ENCODE measurements at regions not wholly inside any gene's neighbourhood (a gene's known extent, or its start where the extent isn't known, plus 50 kb on each side); places are given as distances from the start of the nearest gene placed in this dataset.
"Not testable (repeated sequence)": the region's sequence is repeated elsewhere in the genome, so short reads cannot be mapped to it uniquely, and the experiment has no call there.

DNA sequence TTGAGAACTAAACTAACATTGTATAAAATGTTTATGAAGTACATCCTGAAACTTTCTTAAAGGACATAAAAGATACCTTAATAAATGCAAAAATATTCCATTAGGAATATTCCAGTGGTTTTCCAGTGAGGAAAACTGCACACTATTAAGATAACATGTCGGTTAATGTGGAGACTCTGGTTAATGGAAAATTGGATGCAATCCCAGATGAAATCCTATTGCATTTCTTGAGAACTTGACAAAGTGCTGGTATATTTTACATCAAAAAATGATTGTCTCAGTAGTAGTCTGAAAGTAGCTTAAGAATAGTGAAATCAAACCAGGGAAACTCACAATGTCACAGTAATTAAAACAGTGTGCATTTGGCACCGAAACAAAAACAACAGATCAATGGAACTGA is 202.5 kb upstream of the MON1B start:
- no peak for DNase-seq

DNA sequence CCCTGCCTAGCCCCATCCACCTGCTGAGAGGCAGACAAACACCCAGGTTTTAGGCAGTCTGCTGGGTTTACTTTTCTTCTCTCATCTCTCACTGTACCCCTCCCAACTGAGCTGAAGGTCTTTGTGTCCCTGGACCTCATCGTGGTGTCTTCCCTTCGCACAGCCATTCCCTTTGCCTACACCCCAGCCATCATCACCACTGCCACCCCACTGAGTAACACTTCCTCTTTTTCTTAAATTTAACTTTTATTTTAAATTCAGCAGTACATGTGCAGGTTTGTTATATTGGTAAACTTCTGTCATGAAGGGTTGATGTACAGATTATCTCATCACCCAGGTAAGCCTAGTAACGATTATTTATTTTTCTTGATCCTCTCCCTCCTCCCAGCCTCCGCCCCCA is 188.3 kb upstream of the MON1B start:
- DNase-seq: no peak

DNA sequence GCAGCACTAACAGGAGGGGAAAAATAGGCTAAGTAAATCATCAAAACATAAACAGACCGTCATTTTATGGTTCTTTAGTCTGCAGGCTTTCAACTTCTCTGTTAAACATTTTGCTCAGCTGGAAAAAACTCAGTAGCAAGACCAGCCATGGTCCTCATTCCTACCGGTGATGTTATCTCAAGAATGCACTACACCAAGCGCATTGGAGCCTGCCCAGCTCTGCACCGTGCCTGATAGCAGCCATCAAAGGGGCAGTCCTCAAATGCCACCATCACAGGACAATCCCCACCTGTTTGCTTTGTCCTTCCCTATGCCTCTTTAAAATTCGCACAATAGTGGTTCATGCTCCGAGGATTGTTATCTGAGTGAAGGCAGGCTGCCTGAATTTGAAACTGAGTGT is 181.5 kb upstream of the MON1B start:
- no peak for DNase-seq

DNA sequence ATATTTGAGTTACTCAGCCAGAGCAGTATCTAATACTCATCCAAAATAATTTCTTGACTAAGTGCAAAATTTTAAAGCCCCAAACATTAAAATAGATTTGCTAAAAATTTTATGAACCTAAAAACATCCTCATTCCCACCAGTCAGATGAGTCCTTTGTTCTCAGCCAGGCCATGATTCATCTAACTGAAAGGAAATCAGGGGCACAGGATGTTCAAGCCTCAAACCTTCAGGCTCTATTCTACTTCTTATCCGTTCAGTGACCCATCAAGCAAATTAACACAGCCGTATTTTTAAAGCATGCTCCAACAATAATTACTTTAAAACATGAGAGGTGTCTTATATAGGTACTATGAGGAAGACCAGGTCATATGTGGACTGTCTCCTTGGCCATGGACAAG is 176.5 kb upstream of the MON1B start:
- no peak for DNase-seq

DNA sequence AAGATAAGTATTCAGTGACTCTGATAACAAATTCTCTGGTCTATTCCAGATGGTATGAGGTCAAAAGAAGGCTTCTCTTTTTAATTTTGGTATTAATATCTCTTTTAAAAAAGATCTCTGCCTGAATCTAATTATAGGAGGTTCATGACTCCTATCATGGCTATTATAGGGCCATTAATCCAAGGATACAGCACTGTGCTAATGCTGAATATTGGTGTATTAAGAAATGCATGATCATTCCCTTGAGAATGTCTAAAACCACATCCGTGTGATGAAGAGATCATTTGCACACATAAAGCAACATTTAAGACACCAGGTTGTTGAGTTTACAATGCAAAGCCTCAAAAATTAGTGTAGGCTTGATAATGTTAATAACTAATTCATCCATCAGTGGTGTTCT is 160.4 kb upstream of the MON1B start:
- no peak for DNase-seq

DNA sequence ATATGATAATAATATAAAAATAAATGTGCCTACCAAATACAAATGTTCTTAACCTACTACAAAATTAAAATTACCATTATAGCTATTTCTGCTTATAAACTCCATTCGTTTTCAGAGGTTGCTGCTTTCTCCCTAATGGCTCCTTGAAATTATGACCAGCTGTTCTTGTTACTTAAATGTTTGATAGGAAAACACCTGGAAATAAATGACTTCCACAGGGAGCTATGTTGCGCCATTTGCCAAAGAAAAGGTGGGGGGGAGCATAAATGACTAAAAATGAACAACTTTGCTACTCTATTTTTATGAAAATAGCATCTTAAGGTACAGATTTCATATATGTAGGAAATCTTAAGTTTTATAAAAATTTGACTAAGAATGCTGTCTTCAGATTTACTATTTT is 157.5 kb upstream of the MON1B start:
- no peak for DNase-seq

DNA sequence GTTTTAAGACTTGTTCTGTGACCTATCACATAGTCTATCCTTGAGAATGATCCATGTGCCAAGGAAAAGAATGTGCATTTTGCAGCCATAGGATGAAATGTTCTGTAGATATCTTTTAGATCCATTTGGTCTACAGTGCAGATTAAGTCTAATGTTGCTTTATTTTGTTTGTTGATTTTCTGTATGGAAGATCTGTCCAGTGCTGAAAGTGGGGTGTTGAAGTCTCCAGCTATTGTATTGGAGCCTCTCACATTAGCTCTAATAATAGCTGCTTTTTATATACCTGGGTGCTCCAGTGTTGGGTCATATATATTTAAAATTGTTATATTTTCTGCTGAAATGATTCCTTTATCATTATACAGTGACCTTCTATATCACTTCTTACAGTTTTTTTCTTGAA is 155.6 kb upstream of the MON1B start:
- no peak for DNase-seq

DNA sequence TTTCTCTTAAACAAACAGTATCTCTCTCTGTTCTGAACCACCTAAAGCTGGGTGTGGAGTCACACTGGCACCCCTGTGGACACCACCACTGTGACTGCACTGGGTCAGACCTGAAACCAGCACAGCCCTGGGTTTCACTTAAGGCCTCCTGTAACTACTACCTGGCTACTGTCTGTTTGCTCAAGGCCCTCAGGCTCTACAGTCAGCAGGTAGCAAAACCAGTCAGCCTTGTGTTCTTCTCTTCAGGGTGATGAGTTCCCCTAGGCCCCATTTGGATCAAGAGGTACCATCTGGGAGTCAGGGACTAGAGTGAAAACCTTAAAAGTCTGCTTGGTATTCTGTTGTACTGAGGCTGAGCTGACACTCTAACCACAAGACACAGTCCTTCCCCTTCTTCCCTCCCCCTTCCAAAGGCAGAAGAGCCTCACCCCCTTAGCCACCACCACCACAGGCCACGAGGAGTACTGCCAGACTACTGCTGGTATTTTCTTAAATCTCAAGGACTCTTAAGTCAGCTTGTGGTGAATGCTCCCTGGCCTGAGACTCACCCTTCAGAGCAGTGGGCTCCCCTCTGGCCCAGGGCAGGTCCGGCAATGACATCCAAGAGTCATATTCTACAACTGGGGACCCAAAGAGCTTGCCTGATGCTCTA is 153.2 kb upstream of the MON1B start:
- no peak for DNase-seq

DNA sequence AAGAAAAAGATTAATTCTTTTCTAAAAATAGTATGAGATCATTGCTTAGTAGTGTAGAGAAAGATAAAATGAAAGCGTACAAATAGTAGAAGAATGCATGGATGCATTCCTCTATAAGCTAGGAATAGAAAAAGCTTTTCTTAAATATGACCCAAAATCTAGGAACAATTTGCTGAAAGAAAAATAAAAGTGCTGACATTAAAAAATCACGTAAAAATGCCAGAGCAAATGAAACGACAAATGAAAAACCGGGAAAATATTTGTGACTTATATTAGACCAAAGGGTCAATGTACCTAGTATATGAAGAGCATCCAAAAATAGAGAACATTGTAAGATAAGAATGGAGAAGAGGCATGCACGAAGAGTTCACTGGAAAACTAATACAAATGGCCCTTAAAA is 149.5 kb upstream of the MON1B start:
- no peak for DNase-seq

DNA sequence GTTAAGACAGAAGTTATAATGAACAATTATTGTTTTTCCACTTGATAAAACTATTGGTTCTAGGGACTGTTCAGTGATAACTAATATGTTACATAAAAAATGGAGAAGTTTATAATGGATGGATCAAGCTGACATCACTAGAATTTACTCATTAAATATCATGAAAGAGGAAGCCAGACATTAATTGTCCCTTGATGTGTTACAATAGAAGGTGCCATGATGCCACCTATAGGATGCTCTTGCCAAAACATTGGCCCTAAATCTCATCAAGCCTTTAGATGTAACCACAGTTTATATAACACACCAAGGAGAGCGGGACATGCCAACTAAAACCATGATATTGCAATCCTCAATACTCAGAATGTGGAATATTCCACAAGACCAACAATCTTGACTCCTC is 147.9 kb upstream of the MON1B start:
- DNase-seq: no peak

DNA sequence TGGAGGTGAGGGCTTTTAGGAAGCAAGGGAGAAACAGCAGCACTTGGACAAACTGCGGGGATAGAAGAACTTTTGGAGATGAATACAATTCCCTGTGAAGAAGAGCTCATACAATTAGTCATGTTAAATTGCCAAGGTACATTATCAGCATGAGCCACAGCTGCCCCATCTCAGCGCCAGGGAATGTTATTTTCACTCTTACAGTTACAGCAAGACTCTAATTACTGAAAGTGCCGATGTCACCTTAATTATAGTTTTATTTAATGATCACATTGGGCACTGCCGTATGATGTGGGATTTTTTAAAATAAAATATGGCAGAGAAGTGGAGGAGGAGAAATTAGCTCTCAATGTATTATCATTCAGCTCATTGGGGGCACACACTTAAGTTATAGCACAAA is 144.8 kb upstream of the MON1B start:
- DNase-seq: no peak

DNA sequence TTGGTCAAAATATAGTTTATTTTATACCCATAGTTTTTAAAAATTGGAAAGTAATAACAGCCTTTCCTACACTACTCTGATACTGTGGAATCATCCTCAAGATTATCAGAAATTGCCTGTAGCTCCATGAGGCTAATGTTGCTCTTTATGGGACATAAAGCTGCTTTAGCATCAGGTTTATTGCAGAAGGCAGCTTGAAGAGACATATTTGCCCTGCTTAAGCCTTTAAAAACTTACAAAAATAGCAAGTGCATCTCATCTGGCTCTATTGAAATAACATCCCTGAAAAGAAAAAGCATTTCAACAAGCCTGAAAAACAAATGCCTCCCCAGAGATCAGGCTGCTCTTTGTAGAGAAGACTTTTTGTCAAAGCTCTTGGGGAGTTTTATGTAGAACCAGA is 142.9 kb upstream of the MON1B start:
- DNase-seq: no peak

DNA sequence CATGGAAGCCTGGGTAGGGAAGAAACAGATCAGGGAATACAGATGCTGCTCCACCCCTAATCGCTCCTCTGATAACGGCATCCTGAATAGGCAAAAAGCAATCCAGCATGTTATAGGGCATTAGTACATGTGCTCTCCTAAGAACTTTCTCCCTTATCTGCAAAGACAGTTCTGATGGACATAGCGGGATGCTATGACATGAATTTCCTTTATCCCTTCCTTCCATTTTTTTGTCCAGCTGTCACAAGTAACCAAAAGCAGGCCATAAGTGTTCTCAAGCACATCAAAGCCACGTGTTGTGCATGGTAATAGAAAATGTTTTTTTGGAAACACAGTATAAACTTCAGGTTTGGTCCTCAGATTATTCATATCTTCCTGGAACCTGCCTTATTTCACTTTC is 141.4 kb upstream of the MON1B start:
- no peak for DNase-seq

DNA sequence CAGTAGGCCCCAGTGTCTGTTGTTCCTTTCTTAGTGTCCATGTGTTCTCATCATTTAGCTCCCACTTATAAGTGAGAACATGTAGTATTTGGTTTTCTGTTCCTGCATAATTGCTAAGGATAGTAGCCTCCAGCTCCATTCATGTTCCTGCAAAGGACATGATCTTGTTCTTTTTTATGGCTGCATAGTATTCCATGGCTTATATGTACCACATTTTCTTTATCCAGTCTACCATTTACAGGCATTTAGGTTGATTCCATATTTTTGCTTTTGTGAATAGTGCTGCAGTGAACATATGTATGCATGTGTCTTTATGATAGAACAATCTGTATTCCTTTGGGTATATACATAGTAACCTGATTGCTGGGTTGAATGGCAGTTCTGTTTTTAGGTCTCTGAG is 134.4 kb upstream of the MON1B start:
- DNase-seq: not testable (repeated sequence)

DNA sequence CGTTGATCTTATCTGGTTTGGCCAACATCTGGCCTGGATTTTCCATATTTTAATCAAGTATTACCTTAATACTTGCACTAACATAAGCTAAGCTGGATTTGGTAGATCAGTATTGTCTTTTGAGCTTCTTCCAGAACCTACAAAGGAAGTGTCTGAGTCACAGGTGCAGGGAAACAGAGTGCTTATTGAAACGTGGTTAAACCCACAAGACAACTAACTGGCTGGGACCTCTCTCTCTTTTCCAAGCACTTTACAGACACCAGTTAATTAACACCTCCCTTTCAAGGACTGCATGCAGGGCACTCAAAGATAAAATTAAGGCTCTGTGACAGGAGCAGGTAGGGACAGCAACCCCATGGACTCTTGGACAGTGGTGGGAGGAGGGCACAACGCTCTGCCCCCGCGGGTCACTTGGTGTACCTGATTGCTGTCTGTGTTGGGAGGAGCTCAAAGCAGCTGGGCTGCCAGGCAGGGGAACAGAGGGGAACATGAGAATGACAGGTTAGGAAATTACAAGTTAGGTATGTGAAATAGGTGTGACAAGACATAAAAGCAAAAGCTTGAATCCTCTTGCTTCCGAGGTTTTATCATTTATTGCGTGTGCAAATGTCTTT is 133.7 kb upstream of the MON1B start:
- DNase-seq: no peak

DNA sequence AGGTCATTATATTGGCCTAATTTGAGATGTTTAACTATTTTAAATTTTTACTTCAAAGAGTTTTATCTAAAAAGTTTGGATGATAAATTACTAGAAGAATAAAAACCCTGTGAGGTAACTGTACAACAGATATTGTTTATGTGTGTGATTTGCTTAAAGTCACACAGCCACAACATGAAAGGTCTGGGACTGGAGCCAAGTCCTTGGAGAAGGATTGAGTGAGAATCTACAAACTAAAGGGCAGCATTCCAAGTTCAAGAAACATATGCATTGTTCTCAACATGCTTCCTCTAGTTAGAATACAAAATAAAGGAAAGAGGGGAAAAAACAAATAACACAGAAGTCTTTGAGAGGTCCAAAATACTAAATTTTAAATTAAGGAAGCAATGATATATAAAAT is 131.5 kb upstream of the MON1B start:
- no peak for DNase-seq

DNA sequence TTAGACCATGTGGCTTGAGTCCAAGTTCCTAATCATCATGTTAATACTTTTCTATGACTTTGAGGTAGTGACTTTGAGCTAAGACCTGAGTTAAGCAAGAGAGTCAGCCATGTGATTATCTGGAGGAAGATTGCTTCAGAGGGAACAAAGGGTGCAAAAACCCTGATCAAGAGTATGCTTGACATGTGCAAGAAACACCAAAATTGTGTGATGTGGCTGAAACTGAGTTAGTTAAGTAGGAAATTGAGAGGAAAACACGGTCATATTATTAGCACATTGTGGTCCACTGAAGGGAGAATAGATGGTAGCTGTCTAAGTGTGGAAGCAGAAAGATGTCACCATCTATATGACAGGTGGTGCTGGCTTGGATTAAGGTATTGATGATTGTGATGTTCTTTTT is 130.4 kb upstream of the MON1B start:
- no peak for DNase-seq

DNA sequence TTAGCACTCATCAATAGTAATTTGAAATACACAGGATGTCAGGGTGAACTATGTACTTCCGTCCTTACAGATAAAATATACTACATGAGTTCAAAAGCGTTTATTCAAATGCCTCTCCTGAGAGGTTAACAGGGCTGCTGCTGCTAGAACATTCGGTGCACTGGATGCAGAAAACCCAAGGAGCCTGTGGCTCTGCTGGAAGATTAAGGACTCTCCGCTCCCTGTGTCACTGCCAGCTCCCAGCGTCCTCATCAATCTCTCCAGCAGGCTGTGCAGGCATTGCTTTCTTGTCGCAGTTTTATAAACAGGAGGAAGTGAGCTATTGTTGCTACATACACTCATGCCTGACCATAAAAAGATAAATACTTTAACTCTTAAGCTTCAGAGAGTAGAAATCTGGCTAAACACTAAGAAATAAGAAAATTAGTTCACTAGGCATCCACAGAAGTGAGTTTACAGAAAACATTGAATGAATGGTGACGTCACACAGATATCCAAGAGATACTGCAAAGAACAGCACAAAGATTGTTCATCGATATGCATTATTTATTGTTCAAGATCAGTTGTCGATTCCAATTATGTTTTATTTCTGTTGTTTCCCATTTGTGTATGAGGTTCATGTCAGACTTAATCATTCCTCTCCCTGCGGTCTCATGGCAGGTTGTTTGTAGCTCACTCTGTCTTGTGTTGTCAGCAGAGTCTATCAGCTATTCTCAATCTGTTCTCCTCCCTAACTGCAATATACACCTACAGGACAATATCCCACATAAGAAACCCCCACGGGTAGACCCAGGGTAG is 127.9 kb upstream of the MON1B start:
- DNase-seq: peak in 1 of 14 donors; percentile 1

DNA sequence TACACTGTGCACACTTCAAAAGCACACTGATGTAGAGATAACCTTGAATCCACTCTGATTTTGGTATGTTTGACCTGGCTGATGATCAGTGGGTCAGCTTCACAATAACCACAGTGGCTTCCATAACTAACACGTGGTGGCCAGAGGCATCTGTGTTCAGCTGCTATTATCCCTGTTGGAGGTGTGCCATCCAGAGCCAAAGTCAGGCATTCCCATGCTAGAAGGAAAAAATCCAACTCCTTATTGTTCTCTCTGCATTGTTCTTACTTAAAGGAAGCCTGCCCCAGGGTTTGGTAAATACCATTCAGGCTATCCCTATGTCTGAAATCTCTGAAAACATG is 127.3 kb upstream of the MON1B start:
- no peak for DNase-seq

DNA sequence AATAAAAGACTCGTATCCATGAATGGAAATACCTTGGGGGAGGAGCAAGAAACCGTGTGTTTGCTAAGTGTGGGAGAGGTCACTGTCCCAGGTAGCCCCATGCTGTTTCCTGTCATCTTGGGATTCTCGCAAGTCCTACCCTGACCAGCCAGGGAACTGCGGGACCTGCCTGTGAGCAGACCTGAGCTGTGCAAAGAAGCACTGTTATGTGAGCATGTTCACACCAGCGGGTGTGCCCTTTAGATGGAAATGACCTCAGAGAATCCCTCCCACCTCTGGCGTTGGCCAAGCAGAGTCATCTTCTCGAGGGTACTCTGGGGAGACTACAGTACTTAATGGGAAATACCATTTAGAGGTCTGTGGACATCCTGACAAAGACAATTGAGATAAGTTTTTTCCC is 127.0 kb upstream of the MON1B start:
- no peak for DNase-seq

DNA sequence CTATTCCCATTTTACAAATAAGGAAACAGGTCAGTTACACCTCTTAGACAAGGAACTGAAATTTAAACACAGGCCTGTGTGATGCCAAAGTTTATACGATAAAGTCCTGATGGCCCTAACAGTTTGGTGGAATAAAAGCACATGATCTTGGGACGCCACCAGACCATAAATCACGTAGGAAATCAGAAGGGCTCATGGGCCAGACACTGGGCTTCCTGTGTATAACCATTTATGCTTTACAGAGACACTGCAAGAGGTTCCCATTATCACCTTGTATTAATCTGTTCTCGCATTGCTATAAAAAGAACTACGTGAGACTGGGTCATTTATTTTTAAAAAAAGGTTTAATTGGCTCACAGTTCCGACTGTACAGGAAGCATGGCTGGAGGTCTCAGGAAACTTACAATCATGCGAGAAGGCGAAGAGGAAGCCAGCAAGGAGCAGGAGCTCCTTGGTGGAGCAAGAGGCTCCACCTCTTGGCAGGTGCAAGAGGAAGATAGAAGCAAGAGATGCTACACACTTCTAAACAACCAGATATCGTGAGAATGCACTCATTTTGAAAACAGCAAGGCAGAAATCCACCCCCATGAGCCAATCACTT is 124.0 kb upstream of the MON1B start:
- no peak for DNase-seq

DNA sequence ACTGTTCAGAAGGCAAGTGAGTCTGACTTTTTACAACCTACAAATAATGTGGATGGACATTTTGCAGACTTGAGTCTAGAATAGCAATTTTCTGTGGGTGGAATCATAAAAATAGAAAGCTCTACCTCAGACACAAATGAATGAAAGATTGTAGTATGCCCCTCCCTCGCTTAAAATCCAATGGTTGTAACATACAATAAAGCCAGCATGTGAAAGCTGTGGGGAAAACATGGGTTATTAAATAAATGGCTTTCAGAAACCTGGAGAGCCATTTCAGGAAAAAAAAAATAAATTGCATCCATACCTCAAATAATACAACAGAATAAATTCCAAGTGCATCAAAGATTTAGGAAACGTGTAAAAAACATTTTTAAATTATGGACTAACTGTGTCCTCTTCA is 123.1 kb upstream of the MON1B start:
- DNase-seq: no peak

DNA sequence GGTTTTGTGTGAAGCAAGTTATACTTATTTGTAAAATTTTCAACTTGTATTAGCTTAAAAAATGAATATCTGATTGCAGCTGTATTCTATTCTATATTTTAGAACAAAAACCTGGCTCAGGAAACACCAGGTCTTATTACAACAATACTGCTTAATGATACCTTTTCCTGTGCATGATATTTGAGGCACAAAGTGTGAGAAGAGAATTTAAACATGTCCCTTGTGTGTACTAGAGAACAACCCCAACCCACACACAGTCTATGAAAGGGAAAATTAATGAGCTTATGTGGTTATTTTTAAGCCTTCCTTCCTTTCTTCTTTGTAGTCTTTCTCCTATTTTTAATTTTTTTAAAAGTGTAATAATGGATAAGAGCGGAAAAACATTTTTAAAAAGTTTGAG is 122.6 kb upstream of the MON1B start:
- no peak for DNase-seq

DNA sequence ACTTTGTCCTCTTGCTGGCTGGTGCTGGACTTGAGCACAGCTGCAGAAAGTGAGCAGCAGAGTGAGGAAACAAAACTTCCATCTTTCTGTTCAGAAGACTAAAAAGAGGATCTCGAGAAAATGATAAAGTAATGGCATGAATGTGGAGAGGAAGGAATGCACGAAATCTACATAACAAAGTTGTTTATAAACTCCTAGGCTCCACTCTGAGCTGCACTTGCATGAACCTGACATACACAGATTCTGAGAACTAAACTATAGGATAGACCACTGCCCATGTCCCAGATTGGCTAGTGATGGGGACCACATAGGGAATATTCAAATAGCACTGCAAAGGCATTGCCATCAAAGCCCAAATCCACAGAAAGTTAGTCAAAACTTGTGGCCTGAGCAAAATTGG is 121.1 kb upstream of the MON1B start:
- no peak for DNase-seq
